ENCODE measurements at regions not wholly inside any gene's neighbourhood (a gene's known extent, or its start where the extent isn't known, plus 50 kb on each side); places are given as distances from the start of the nearest gene placed in this dataset.

- no peak for DNase-seq (ENCODE audit: low read depth)
- TF ChIP-seq, protein P1, sequence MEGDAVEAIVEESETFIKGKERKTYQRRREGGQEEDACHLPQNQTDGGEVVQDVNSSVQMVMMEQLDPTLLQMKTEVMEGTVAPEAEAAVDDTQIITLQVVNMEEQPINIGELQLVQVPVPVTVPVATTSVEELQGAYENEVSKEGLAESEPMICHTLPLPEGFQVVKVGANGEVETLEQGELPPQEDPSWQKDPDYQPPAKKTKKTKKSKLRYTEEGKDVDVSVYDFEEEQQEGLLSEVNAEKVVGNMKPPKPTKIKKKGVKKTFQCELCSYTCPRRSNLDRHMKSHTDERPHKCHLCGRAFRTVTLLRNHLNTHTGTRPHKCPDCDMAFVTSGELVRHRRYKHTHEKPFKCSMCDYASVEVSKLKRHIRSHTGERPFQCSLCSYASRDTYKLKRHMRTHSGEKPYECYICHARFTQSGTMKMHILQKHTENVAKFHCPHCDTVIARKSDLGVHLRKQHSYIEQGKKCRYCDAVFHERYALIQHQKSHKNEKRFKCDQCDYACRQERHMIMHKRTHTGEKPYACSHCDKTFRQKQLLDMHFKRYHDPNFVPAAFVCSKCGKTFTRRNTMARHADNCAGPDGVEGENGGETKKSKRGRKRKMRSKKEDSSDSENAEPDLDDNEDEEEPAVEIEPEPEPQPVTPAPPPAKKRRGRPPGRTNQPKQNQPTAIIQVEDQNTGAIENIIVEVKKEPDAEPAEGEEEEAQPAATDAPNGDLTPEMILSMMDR (IDR thresholded peaks at IDR 0.05; ENCODE audit: low read depth, low read length, missing control alignments), result no peak
- H3K4me3 ChIP-seq (ENCODE audit: low read depth, low read length), result no peak overlapping the region
Observed at GRCh38 chr1:5304702-5305101, 650.3 kb downstream of the AJAP1 start.

GRCh38 chr1:5298376-5298775 lies 644.0 kb downstream of the AJAP1 start:
- no peak overlapping the region for H3K4me3 ChIP-seq (ENCODE audit: low read depth, low read length)
- TF ChIP-seq, protein P1 (IDR thresholded peaks at IDR 0.05; ENCODE audit: low read depth, low read length, missing control alignments), result no peak
- DNase-seq (ENCODE audit: low read depth), result no peak

- TF ChIP-seq, protein P1 (IDR thresholded peaks at IDR 0.05; ENCODE audit: low read depth, low read length, missing control alignments), result no peak
- DNase-seq (ENCODE audit: low read depth), result no peak
- no peak overlapping the region for H3K4me3 ChIP-seq (ENCODE audit: low read depth, low read length)
Observed at GRCh38 chr1:5297886-5298239, 643.5 kb downstream of the AJAP1 start.

DNA sequence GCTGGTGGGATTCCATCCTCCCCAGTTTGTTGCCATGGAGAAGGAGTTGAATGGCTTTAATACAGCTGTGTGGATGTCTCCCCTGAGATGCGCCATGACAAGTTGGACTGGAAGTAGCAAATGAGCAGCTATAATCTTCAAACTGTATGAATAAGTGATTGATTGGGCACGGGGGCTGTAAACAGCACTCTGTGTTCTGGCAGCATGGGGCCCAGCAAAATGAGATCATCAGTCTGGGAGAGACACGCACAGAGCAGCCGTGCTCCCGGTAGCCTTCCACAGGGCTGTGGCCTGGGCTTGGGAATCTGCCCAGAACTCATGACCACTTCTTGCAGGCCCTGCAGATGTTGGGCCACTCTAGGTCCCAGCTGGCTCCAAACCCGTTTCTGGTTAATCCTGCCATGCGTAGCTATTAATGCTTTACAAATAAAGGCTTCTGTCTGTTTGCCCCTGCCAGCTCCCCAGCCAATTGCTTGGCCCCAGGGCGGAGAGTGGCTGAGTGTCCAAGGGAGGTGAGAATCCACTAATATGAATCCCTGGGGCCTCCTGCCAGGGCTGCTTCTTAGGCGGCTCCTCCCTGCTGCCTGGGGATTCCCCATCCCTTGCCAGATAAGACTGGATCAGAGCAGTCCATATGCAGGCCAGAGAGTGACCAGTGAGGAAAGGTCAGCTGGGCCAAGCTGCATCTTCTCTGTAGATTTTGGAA lies 642.9 kb downstream of the AJAP1 start:
- TF ChIP-seq, protein P1 (IDR thresholded peaks at IDR 0.05; ENCODE audit: low read depth, low read length, missing control alignments), result no peak
- no peak overlapping the region for H3K4me3 ChIP-seq (ENCODE audit: low read depth, low read length)
- DNase-seq (ENCODE audit: low read depth), result no peak

GRCh38 chr1:5296557-5297179 lies 642.3 kb downstream of the AJAP1 start:
- no peak for DNase-seq (ENCODE audit: low read depth)
- H3K4me3 ChIP-seq (ENCODE audit: low read depth, low read length), result no peak overlapping the region
- TF ChIP-seq, protein P1 (IDR thresholded peaks at IDR 0.05; ENCODE audit: low read depth, low read length, missing control alignments), result no peak

GRCh38 chr1:5296095-5296494 lies 641.7 kb downstream of the AJAP1 start:
- no peak for DNase-seq (ENCODE audit: low read depth)
- TF ChIP-seq, protein P1 (IDR thresholded peaks at IDR 0.05; ENCODE audit: low read depth, low read length, missing control alignments), result no peak
- H3K4me3 ChIP-seq (ENCODE audit: low read depth, low read length), result no peak overlapping the region

DNA sequence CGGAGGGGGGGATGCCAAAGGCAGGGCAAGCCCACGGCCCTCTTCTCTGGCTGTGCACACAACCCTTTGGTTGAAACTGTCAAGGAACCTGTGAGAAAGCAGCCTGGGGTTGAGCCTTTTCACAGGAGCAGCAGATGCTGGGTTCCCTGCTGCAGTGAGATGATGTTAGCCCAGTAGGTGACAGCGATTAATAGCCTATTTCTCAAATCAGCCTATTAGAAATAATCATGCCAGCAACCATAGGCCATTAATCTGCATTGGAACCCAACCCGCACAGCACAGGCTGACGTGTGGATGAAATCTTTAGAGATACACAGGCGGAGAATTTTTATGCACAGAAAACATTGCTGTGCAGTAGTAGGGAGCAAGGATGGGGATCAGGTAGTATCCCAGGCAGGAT lies 637.5 kb downstream of the AJAP1 start:
- TF ChIP-seq, protein P1 (IDR thresholded peaks at IDR 0.05; ENCODE audit: low read depth, low read length, missing control alignments), result no peak
- H3K4me3 ChIP-seq (ENCODE audit: low read depth, low read length), result no peak overlapping the region
- no peak for DNase-seq (ENCODE audit: low read depth)

Measured in GM12864 (cell line).